Midbrain (tissue), 1 donor: ENCODE measurements at regions not wholly inside any gene's neighbourhood (a gene's known extent, or its start where the extent isn't known, plus 50 kb on each side); places are given as distances from the start of the nearest gene placed in this dataset.

Experiments used
- DNase-seq: peaks from one replicate; lab custom pipeline; 2025; lab: John Stamatoyannopoulos, UW

DNA sequence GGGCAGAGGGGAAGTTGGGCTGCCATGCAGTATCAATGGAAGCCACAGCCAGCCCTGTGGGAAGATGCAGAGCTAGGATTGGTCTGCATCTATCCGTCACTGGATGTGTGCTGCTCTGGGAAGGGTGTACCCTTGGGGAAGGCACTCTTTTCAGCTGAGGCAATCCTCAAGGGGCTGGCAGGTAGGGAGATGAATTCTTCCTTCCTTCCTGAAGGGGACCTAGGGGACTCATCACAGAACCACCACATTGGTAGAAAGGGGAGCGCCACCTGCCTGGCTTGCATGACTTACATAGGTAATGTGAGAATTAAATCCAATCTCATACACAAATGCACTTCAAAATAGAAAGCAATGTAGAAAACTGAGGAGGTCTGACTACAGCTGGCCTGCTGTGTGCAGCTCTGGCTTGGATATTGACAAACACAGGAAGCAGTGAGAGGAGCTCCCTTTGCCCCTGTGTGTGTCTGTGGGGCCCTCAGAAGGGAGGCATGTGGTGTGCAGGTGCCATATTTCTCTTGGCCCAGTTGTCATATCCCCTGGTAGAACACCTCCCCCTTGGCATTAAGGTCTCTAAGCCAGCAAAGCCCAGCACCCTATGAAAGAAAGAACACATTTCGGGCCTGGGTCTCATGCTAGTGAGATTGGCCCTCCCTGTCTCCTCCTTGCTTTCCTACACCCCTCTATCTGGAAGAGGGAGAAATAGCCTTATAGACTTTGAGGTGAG, 260.3 kb upstream of the MOCS1 start:
- DNase-seq = no peak

DNA sequence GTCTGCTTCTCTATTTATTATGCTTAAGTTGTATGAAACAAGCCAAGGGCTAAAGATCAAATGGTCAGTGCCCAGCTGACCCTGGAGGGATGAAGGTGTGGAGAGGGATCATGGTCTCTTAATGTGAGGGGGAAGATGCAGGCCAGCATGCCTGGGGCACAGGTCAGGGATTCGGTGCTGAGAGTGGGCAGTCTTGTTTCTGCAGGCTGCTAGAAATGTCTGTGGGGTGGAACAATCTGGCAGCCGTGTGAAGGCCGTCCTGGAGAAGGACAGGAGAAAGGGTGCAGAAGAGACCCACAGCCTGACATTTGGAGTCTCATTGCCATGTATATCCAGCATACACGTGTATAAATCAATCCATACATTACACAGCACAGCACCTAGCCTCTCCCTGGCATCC, 258.3 kb upstream of the MOCS1 start:
- DNase-seq = no peak

DNA sequence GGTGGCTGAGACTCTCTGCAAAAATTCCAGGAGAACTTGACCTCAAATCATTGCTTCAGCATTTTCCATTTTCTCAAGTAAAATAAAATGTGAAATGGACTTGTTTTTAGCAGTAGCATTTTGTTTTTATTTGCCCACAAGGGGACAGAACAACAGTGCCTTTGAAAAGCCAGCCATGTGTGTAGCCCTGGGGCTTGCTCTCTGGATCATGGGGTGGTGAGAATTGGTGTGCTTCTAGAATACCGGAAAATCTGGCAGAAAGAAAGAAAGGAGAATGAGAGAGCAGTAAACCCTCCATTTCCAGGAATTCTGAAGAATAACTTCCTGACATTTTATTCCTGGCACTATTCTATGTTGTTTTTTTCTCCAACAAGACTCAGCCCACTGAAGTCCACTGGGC, 254.7 kb upstream of the MOCS1 start:
- DNase-seq = no peak

GRCh38 chr6:40187535-40188144, 253.4 kb upstream of the MOCS1 start:
- no peak for DNase-seq

DNA sequence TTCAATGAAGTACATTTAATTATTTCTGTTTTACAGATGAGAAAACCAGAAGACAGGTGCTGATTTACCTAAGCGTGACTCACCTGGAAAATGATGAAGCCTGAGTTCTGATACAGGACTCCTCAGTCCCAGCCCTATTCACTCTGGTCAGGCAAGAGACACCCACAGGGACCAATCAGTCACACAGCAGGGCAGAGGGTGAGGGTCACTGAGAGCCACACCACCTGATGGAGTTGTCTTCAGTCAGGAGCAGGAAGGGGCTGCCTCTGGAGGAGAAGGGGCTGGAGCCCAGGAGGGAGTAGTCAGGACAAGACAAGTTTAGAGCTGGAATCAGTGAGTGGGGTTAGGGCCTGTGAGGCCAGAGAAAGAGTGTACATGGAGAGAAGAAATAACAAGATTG, 251.2 kb upstream of the MOCS1 start:
- no peak for DNase-seq

DNA sequence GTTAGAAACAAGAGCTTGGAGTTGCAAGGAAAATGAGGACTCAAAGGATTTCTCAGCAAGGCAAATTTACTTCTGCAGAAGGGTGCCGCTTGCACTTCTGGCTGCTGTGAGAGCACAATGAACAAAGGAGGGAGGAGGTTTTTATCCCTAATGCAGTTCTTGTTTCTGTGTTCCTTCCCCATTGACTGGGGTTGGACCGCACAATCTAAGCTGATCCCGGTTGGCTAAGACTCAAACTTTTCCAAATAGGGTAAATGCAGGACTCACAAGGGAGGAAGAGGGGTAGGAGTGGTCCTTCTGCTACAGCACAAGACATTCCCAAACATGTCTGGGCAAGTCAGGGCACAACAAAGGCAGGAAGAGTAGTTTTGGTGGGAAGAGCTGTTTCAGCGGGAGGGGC, 249.6 kb upstream of the MOCS1 start:
- DNase-seq = no peak

GRCh38 chr6:40181367-40181766, 247.1 kb upstream of the MOCS1 start:
- no peak for DNase-seq

- DNase-seq = no peak
Observed at GRCh38 chr6:40180271-40180670, 246.0 kb upstream of the MOCS1 start.

GRCh38 chr6:40179496-40179895, 245.2 kb upstream of the MOCS1 start:
- no peak for DNase-seq

GRCh38 chr6:40177598-40177997, 243.3 kb upstream of the MOCS1 start:
- no peak for DNase-seq

- no peak for DNase-seq
Observed at GRCh38 chr6:40176152-40176551, 241.9 kb upstream of the MOCS1 start.

GRCh38 chr6:40172272-40172671, 238.0 kb upstream of the MOCS1 start:
- no peak for DNase-seq

GRCh38 chr6:40171343-40171742, 237.1 kb upstream of the MOCS1 start:
- no peak for DNase-seq

DNA sequence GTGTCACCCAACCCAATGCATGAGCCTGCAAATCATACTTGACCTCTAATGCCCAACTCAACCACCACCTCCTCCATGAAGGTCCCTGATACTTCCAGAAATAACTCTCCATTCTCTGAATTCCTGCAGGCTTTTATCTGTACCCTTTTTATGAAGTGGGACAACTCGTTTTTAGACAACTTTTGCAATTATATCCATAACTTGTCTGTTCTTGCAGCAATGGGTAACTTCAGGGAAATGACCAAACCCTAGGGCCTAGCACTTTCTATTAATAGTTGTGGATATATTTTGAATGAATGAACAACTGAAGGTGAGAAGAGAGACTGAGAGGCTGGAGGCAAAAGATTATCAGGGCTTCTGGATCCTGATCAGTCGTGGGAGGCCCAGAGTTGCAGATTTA, 236.6 kb upstream of the MOCS1 start:
- DNase-seq = no peak

DNA sequence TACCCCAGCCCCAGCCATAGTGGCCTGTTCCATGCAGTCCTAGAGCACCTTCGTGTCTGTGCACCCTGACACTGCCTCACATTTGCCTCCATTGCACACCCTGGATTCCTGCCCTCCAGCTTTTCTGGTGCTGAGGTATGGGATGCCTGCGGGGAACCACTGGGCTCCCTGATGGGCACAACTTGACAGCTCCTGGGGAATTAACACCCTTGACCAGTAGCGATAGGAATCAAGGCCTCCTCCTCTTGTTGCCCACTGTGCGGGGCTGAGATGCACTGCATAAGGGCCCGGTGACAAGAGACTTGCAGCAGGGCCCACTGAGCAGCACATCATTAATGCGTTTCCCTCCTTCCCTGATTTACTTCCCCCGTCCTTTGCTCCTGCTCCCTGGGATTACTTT, 235.6 kb upstream of the MOCS1 start:
- no peak for DNase-seq

DNA sequence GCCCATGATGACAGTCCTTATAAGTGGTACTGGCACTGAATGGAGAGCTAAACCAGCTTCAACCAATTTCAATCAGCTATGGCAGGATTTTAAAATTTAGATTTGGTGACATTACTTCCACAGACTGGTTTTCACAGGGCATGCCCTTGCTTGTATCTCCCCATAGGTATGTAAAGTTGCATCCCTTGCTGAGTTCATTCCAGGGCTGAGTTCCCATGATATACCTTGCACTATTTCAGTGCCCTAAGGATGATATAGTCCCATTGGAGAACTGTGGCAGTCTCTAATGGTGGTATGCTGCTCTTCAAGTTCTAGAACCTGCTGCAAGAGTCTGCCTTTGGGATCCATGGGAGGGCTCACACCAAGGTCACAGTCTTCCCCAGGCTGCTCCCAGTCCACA, 232.7 kb upstream of the MOCS1 start:
- no peak for DNase-seq

GRCh38 chr6:40165036-40165709, 230.9 kb upstream of the MOCS1 start:
- no peak for DNase-seq

DNA sequence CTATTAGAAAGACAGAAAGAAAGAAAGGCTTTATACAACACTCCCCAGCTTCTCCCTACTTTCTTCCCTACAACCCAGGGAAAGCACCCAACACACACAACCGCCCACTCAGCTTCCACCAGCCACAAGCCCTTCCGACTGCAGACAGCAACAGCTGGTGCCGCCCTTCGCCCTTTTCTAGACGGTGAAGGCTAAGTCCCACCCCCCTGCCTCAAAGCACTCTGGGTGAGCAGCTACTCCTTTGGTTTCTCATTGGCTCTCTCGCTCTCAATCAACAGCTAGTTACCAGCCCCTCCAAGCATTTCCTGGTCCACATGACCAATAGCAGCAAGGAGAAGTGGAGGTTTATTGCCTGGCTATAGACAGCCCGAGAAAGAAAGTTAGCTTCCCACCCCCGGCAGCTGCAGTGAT, 230.1 kb upstream of the MOCS1 start:
- DNase-seq = peak; percentile 19

- no peak for DNase-seq
Observed at GRCh38 chr6:40163924-40164323, 229.7 kb upstream of the MOCS1 start.

- DNase-seq = no peak
Observed at GRCh38 chr6:40162074-40162473, 227.8 kb upstream of the MOCS1 start.

DNA sequence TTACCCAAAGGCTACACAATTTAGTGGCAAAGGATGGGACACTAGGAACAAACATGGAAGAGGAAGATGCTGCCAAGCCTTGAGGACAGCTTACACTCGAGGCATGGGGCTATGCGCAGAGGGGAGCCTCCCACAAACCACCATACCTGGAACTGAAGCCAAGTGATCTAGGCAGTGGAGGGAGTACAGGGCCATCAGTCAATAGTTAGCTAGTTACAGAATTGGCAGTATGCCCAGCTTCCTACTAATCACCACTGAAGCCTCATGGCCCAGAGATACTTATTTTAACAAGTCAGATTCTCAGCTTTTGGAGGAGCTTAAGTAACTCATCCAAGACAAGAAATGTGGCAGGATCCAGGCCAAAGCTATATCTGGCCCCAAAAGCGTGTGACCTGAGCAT, 226.6 kb upstream of the MOCS1 start:
- no peak for DNase-seq

- DNase-seq = no peak
Observed at GRCh38 chr6:40159865-40160264, 225.6 kb upstream of the MOCS1 start.

- no peak for DNase-seq
Observed at GRCh38 chr6:40152701-40153436, 218.6 kb upstream of the MOCS1 start.
